HL-60 (cell line): ENCODE measurements at regions not wholly inside any gene's neighbourhood (a gene's known extent, or its start where the extent isn't known, plus 50 kb on each side); places are given as distances from the start of the nearest gene placed in this dataset.

Experiments
- DNase-seq, 2 experiments: peaks; one replicate each; pipeline ENCODE4 v3.0.0-alpha.2; 2010 to 2020; ENCODE audit warnings: low read depth in 1 of 2, low spot score in 1 of 2
- H3K27ac ChIP-seq: fragments of 250-450 bp; sonication (Bioruptor Pico); replicated peaks from 2 replicates; pipeline ENCODE4 v1.5.1; 2020; ENCODE audit warnings: mild to moderate bottlenecking, moderate library complexity
- H3K27me3 ChIP-seq: fragments of 250-450 bp; sonication (Bioruptor Pico); 2 replicates; pipeline ENCODE4 v1.5.1; 2021; ENCODE audit warnings: mild to moderate bottlenecking, moderate library complexity; ENCODE audit not compliant: insufficient read depth, poor library complexity, severe bottlenecking
- H3K4me3 ChIP-seq: replicated peaks from 2 replicates; pipeline ENCODE4 v1.5.1; 2011; ENCODE audit warnings: mild to moderate bottlenecking, control low read depth, low read length; ENCODE audit not compliant: insufficient read depth
- CTCF ChIP-seq: IDR thresholded peaks from one replicate; pipeline ENCODE4 v1.5.1; 2011; ENCODE audit warnings: low read length, control low read depth, inconsistent platforms; ENCODE audit not compliant: insufficient read depth
- GABPA ChIP-seq: IDR thresholded peaks from 2 replicates; pipeline ENCODE4 v1.6.1; 2012; ENCODE audit warnings: low read depth
- POLR2AphosphoS5 ChIP-seq: IDR thresholded peaks from 2 replicates; pipeline ENCODE4 v1.6.1; 2012; ENCODE audit warnings: low read depth
- SPI1 ChIP-seq: IDR thresholded peaks from 2 replicates; pipeline ENCODE4 v1.6.1; 2012; ENCODE audit warnings: low read depth, mild to moderate bottlenecking, borderline replicate concordance
- TF ChIP-seq, protein P1 (sequence below): IDR thresholded peaks from 2 replicates; pipeline ENCODE4 v1.6.1; 2012; ENCODE audit warnings: low read depth; ENCODE audit not compliant: insufficient replicate concordance

- Histone ChIP-seq H3K4me3 (no peak overlapping the region), H3K27ac (no peak overlapping the region)
- TF ChIP-seq SPI1: no peak
- TF ChIP-seq, protein P1, sequence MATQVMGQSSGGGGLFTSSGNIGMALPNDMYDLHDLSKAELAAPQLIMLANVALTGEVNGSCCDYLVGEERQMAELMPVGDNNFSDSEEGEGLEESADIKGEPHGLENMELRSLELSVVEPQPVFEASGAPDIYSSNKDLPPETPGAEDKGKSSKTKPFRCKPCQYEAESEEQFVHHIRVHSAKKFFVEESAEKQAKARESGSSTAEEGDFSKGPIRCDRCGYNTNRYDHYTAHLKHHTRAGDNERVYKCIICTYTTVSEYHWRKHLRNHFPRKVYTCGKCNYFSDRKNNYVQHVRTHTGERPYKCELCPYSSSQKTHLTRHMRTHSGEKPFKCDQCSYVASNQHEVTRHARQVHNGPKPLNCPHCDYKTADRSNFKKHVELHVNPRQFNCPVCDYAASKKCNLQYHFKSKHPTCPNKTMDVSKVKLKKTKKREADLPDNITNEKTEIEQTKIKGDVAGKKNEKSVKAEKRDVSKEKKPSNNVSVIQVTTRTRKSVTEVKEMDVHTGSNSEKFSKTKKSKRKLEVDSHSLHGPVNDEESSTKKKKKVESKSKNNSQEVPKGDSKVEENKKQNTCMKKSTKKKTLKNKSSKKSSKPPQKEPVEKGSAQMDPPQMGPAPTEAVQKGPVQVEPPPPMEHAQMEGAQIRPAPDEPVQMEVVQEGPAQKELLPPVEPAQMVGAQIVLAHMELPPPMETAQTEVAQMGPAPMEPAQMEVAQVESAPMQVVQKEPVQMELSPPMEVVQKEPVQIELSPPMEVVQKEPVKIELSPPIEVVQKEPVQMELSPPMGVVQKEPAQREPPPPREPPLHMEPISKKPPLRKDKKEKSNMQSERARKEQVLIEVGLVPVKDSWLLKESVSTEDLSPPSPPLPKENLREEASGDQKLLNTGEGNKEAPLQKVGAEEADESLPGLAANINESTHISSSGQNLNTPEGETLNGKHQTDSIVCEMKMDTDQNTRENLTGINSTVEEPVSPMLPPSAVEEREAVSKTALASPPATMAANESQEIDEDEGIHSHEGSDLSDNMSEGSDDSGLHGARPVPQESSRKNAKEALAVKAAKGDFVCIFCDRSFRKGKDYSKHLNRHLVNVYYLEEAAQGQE: no peak
Measured at GRCh38 chr3:161156936-161157335, 51.8 kb upstream of the B3GALNT1 start.

GRCh38 chr3:161161603-161162002, 56.5 kb upstream of the B3GALNT1 start:
- no peak for DNase-seq
- Histone ChIP-seq H3K4me3 (no peak overlapping the region), H3K27me3 (no peaks in the 10 kb centered on the region), H3K27ac (no peak overlapping the region)
- TF ChIP-seq GABPA (no peak), SPI1 (no peak), CTCF (no peak), POLR2AphosphoS5 (no peak)
- TF ChIP-seq, protein P1: no peak

More at GRCh38 chr3:161156936-161157335, 51.8 kb upstream of the B3GALNT1 start:
- H3K27me3 ChIP-seq: no peaks in the 10 kb centered on the region
- no peak for DNase-seq

- no peak overlapping the region for H3K27ac ChIP-seq
- TF ChIP-seq SPI1: 0 out of 2 replicates have a peak, but pooled peaks have one; percentile 18
- no peak for TF ChIP-seq CTCF
- no peak for TF ChIP-seq POLR2AphosphoS5
- TF ChIP-seq, protein P1: no peak
- peak; percentile 34 to 42 for DNase-seq
Measured at GRCh38 chr3:161163297-161163696, 57.8 kb upstream of the NMD3 start.

GRCh38 chr3:161166051-161166450, 55.1 kb upstream of the NMD3 start:
- H3K27me3 ChIP-seq: no peaks in the 10 kb centered on the region
- no peak overlapping the region for H3K27ac ChIP-seq
- TF ChIP-seq POLR2AphosphoS5 (no peak), CTCF (no peak), GABPA (no peak), SPI1 (no peak)
- TF ChIP-seq, protein P1: no peak
- no peak overlapping the region for H3K4me3 ChIP-seq
- no peak for DNase-seq

More at GRCh38 chr3:161163297-161163696, 57.8 kb upstream of the NMD3 start:
- H3K27me3 ChIP-seq: no peaks in the 10 kb centered on the region
- no peak overlapping the region for H3K4me3 ChIP-seq
